ENCODE measurements at regions not wholly inside any gene's neighbourhood (a gene's known extent, or its start where the extent isn't known, plus 50 kb on each side); places are given as distances from the start of the nearest gene placed in this dataset.
A peak's percentile ranks its signal among the peaks of the same experiment; 100 is the strongest.
"Not testable (repeated sequence)": the region's sequence is repeated elsewhere in the genome, so short reads cannot be mapped to it uniquely, and the experiment has no call there.

DNA sequence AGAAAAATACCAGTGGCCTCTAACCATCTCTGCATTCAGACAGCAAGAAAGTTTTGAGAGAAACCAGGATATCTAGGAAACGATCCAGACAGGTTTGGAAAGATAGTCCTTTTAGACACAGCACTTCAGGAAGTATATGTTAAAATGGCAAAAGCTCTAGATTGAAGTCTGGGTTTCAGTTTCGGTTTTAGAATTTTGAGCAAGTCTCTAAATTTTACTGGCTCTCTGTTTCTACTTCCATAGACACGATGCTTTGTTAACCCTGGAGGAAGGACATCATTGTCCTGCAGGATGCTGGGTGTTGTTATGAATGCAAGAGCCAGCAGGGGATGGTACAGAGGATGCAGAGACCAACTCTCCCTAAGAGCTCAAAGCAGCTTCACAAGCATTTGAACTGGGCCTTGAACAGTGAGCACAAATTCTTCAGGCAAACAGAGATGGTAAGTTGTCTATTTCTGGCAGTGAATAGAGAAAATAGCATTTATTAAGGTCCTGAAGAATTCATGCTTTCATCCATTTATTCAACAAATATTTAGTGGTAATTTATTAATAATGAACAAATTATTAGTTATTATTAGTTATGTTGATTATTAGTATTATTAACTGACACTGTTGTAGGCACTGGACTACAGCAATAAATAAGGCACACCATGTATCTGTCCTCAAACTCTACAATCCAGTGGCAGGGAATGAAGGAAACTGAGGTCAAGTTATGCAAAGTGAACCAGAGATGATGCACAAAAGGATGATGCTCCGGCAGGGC is 152.7 kb upstream of the NRP1 start:
- no peak for DNase-seq

GRCh38 chr10:33485276-33485675 is 150.8 kb upstream of the NRP1 start:
- DNase-seq: no peak

- DNase-seq: no peak
These were observed 150.3 kb upstream of the NRP1 start for GRCh38 chr10:33484787-33485186.

GRCh38 chr10:33483816-33484190 is 149.3 kb upstream of the NRP1 start:
- DNase-seq: no peak

DNA sequence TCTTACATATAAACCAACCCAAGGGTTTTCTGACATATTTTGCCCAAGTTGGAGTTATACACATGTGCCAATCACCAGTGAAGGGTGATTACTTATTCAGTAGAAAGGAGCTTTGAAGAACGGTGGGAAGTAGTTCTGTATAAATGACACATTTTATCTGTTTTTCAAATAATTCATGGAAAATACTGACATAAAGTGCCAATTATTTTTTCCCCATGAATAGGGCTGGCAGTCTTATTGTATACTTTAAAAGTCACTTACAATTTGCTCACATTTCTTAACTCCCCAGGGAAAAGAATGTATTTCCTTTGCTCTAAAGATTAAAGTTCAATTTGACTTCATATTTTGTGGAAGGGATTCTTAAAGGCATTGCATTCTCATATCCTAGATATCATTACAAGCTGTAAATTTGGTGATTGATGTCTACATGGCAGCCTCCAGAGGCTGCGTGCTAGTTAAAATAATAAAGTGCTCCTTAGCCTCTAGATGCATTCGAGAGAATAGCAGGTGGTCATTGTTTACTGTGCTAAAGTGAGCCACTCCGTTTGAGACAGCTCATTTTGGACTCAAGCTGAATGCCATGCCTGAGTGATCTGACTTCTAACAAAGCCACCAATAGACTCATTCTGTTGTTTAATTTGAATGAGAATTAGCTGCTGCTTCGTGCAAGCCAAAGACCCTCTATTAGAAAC is 148.8 kb upstream of the NRP1 start:
- DNase-seq: peak; percentile 27

- no peak for DNase-seq
These were observed 148.0 kb upstream of the NRP1 start for GRCh38 chr10:33482486-33482885.

DNA sequence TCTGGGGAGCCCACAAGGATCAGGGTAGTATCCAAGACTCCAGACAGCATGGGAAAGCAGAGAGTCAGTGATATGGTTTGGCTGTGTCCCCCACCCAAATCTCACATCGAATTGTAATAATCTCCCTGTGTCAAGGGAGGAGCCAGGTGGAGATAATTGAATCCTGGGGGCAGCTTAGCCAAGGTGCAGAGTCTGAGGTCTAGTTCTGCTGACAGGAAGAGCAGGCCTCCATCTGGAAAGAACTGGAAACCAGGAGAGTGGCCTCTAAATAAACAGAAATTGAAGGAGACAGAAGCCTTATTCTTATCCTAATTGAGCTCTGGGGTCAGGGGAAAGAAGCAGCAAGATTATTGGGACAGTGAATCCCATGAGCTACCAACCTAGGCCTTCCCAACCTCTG is 146.7 kb upstream of the NRP1 start:
- DNase-seq: no peak

DNA sequence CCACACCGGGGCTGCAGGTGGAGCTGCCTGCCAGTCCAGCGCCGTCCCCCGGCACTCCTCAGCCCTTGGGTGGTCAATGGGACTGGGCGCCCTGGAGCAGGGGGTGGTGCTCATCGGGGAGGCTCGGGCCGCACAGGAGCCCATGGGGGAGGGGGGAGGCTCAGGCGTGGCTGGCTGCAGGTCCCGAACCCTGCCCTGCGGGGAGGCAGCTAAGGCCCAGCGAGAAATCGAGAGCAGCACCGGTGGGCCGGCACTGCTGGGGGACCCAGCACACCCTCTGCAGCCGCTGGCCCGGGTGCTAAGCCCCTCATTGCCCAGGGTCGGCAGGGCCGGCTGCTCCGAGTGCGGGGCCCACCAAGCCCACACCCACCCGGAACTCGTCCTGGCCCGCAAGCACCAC is 145.9 kb upstream of the NRP1 start:
- not testable (repeated sequence) for DNase-seq

- DNase-seq: peak; percentile 9
These were observed 144.2 kb upstream of the NRP1 start for GRCh38 chr10:33478675-33479125.

DNA sequence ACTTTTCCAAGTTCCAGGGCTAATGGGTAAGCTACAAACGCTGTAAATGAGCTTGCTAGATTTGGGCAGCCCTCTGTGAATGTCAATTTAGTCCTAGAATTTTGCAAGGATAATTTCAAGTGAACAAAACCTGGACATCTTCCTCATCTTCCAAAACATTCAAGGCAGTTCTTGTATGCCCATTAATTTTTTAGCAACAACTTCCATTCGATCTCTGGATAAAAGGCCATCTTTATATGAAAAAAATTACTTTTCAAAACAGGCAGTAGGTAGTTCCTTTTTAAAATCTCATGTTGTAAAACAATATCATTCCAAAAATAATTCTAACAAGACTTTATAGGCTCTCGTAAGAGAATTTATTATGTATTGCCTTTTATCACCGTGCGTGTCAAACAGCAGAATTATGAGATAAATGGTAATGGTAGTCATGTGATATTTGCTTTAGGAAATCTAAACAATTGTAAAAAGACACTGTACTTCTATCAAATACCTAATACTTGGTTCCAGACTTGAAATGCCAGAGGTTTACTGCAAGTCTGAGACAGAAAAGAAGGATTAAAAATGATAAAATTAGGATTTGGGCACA is 143.7 kb upstream of the NRP1 start:
- no peak for DNase-seq

GRCh38 chr10:33477291-33478088 is 143.0 kb upstream of the NRP1 start:
- no peak for DNase-seq

GRCh38 chr10:33476757-33477273 is 142.3 kb upstream of the NRP1 start:
- no peak for DNase-seq

- no peak for DNase-seq
These were observed 139.2 kb upstream of the NRP1 start for GRCh38 chr10:33473688-33474087.

GRCh38 chr10:33468006-33468405 is 133.5 kb upstream of the NRP1 start:
- DNase-seq: not testable (repeated sequence)

GRCh38 chr10:33465747-33466146 is 131.3 kb upstream of the NRP1 start:
- no peak for DNase-seq

- no peak for DNase-seq
These were observed 128.5 kb upstream of the NRP1 start for GRCh38 chr10:33463011-33463410.

DNA sequence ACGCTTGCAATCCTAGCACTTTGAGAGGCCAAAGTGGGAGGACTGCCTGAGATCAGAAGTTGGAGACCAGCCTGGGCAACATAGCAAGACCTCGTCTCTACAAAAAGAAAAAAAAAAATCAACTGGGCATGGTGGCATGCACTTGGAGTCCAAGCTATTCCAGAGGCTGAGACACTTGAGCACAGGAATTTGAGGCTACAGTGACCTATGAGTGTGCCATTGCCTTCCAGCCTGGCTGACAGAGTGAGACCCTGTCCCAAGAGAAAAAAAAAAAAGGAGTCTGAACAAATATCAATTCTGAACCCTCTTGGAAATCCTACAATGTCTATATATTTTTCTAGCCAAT is 126.8 kb upstream of the NRP1 start:
- DNase-seq: no peak

DNA sequence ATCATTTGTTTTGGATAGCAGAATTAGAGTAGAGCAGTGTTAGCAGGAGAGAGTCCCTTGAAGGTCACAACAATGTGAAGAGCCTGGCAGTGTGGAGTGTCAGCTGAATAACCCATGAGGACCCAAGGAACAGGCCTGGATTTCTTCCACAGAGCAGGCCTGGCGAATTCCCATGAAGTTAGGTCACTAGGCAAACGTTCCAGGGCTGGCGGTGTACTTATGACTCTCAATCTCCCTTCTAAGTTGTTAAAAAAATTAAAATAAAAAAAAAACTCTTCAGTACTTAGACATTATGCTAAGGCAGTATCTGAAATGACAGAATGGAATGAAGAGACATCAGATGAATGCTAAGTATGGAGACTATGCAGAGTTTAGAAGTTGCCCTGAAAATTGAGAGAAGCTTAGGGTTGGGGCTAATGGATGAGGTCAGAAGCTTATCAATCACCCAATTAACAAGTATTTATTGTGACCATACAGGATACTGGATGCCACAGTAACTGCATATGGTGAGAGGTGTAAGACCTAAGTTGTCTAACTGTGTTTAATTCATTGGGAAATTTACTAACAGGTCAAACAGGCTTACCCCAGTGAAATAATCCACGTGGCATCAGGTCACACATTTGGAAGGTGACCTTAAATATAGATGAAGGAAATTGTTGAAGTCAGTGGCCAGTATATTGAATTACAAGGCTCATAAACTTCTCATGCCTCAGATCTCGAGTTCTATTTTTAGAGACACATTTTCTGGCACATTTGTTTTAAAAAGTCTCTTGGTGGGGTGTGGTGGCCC is 126.2 kb upstream of the NRP1 start:
- DNase-seq: no peak

GRCh38 chr10:33459602-33460001 is 125.1 kb upstream of the NRP1 start:
- no peak for DNase-seq

- no peak for DNase-seq
These were observed 120.6 kb upstream of the NRP1 start for GRCh38 chr10:33455029-33455428.

DNA sequence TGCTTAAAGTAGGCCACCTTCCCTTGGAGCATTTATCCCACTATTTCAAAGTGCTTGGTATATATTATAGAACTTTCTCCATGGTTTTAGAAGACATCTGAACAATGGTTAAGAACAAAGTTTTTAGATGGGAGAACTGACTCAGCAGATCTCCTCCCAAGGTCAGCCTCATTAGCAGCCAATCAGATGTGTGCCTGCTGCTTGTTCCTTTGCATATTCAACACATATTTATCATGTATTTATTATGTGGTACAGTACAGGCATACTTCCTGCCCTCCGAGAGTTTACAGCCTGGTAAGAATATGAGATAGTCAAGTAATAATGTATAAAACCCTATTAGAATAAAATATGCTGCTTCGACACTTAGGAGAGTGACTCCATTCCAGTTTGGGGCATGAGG is 120.1 kb upstream of the NRP1 start:
- no peak for DNase-seq
